ENCODE measurements at regions not wholly inside any gene's neighbourhood (a gene's known extent, or its start where the extent isn't known, plus 50 kb on each side); places are given as distances from the start of the nearest gene placed in this dataset.

DNA sequence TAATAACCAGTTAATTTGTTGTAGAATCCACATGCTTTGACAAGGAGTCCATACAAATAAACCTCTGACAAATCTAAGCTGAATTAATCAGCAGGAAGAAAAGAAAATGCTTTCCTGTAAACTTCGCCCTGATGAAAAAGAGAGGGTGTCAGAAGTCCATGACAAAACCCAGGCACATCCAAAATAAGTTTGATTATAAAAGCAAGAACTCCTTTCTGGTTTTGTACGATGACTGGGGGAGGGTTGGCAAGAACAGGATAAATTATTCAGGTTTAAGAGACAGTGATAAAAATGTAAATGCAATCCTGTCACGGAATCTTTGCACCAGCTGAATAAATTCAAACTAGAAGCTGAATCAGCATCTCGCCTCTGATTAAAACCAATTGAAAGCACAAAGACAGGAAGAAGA is 469.2 kb upstream of the TNP1 start:
- DNase-seq: no peak

DNA sequence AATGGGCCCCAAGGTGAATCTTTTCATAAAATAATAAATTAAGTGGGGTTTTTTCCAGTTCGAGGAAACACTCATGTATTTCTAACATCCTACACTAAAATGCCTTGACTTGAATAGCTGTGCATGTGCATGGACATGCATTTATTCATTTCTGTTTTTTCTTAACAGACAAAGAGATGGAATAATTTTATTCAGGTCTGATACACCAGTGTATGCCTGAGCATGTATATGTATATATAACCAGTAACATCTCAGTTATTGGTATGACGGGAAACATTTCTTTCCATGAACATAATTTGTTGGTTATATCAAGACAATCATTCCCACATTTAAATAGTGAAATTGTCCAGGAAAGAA is 468.7 kb upstream of the TNP1 start:
- no peak for DNase-seq

DNA sequence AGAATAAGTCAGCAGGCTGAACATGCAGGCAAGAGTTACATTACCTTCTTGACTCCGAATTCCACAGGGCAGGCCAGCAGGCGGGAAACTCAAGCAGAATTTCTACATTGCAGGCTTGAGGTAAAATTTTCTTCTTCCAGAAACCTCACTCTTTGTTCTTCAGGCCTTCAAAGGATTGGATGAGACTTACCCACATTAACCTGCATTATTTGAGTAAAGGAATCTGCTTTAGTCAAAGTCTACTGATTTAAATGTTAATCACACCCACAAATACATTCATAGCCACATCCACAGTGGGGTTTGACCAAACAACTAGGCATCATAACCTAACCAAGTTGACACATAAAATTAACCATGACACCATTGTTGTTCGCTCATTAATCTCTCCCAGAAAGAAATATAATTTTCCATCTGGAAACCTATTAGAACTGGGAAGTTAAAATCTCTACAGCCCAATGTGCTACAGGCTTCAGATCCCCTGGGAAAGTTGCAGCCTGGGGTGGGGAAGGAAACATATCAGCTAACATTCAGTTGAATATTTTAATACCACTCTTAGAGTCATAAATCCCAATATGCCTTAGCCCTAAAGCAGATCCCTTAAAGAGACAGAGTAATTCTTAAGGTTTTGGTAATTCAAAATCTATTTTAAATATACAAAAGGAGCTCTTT is 468.2 kb upstream of the TNP1 start:
- no peak for DNase-seq

DNA sequence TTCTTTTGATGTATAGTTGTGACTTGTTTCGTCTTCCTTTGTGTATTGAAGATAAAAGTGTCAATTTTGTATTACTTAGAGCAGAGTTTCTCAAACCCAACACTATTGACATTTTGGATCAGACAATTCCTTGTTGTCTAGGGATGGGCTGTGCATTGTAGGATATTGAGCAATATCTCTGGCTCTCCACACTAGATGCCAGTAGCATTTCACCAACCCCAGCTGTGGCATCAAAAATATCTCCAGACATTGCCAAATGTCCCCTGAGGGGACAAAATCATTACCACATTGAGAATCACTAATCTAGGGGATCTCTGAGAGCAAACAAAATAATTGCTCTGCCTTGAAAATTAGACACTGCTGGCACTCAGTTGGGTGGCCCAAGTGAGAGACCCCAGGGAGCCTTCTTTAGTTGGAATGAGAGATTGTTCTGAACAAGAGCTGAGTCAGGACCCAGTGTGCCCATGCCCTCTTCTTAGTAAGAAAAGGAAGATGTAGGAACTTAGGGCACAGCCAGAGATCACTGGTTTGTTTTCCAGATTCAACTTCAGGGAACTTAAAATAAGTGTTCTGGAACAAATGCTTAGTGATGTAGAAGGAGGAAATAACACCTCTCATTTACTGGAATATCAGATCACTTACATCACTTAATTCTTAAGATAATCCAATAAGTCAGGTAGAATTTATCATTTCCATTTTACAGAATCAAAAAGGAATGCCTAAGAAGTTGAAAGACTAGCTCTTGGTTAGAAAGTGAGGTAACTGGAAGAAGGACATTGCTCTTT is 466.6 kb upstream of the TNP1 start:
- no peak for DNase-seq

DNA sequence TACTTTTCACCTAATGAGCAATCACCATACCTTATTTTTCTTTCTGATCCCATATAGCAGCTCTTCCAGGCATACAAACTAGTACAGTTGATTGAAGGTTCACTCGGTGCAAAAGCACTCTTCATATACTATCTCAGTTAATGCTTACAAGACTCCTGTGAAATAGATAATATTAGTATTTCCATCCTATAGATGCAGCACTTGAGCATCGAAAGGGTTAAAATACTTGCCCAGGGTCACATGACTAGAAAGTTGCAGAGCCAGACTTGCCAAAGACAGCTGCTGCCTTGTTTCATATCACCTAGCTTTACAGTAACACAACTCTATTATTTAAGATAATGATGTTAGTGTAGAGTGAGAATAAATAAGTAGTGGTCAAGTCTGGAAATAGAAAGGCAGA is 466.0 kb upstream of the TNP1 start:
- no peak for DNase-seq

DNA sequence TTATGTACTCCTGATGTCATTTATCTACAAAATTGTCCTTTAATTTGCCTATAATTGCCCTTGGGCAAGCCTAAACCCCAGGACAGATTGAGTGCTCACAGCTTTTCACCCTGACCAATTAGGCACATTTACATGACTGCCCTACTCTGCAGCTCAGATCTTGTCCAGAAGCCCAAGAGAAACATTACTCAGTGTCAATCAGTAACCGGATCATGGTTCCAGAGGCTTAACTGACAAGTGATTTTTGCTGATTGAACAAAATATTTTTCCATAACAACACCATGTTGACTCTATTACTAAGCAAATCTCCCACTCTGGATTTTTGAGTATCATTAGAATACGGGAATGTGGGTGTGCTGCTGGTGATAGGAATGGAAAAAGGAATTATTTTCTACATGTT is 465.4 kb upstream of the TNP1 start:
- DNase-seq: no peak

DNA sequence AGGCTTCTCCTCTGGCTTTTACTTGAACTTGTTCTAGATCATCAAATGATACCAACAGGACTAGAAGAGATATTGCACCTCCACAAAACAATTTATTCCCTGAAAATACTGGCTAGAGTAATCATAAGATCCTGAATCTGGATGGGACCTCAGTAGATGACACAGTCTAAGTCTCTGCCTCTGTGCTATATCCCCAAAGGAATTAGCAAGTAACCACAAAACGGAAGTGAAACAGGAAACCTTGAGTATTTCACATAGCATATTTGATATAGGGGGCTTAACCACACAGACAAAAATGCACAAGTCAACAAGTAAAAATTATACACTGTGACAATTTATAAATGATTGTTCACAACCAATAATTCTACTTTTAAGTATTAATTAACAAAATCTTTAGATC is 456.9 kb upstream of the TNP1 start:
- DNase-seq: no peak

DNA sequence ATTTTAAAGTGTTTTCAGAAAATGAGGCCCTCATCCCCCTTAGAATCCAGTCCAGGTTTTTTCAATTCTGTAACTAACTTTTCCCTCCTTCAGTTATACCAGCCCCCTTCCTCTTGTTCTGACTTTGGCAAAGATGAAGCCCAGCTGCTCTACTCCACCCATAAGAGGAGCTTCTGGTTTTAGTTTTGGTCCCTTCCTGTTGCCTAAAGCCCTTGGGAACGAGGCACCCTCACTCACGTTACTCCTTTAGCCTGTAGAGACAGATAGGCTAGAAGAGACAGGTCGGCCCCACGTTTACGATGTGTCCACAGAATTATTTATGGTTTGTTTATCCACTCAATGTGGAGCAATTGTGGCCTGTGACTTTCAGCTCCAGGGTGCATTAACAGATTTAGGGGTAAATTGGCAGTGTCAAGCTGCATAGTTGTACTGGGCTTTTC is 454.2 kb upstream of the TNP1 start:
- DNase-seq: no peak

DNA sequence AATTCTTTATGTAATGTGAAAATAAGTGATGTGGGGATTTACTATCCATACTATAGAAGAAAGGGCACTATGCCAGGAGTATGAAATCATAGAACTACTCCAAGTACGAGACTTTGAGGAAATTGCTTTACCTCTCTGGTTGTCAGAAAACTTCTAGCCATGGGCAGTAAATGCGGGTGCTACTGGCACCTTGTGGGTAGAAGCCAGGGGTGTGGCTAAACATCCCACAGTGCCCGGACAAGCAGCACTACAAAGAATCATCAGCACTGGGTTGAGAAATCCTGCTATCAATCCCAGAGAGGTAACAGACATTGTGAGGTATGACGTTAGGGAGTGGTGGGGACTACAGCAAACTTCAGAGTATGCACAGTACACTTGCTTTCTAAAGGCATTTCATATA is 453.5 kb upstream of the TNP1 start:
- DNase-seq: no peak

DNA sequence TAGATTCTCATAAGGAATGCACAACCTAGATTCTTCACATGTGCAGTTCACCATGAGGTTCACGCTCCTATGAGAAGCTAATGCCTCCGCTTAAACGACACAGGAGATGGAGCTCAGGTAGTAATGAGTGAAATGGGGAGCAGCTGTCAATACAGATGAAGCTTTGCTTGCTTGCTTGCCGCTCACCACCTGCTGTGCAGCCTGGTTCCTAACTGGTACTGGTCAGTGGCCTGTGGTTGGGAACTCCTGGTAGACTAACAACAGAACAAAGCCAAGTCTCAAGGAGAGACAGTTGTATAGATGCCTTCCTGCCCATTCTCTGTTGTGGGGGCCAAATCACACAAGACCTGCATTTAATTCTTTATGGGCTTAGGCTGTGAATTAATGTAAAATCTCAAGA is 449.2 kb upstream of the TNP1 start:
- no peak for DNase-seq

DNA sequence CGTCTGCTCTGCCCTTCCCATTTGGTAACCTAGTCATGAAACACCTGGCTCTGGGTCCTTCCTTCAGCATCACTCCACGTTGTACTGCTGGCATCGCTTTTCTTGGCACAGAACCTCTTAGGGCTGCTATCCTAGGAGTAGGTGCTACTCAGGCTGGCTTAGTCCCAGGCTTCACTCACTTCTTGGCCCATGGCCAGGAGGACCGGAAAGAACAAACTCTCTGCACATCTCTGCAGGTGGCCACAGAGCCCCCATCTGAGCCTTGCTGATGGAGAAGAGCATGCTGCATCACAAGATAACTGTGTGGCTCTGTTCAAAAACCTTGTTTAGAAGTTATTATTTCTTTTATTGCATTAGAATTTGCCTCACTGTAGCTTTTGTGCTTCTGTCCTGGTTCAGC is 447.2 kb upstream of the TNP1 start:
- no peak for DNase-seq

DNA sequence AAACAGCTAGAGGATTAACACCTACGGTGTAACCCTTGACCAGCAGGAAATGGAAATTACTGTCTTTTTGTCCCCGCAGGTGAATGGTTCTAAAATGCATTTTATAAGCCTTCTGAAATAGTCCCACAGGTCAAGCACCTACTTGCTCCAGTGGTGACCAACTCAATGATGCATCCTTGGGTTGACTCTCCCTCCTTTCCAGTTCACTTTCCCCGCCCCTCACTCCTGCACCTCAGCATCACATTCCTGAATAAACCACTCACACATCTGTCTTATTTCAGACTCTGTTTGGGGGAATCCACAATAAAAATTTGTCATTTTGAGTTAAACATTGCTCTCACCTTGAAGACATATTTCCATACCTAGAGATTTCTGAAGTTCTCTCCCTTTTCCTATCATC is 446.0 kb upstream of the TNP1 start:
- no peak for DNase-seq

DNA sequence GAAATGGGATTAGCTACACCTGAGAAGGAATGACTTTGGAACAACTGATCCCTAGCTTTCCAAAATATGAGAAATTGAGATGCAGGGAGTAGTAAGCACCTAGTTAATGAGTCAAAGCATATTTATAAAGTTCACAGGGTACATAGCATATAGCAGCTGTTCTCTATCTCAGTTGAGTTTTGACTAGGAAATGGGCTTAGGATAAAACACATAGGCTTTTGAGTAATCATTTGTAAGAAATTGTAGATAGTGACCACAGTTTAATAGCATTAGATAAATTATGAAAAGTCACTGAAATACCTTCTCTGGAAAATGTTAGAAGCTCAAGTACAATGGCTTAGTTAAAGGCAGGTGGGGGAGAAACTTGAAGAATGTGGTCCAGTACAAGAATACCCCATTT is 444.7 kb upstream of the TNP1 start:
- DNase-seq: no peak

DNA sequence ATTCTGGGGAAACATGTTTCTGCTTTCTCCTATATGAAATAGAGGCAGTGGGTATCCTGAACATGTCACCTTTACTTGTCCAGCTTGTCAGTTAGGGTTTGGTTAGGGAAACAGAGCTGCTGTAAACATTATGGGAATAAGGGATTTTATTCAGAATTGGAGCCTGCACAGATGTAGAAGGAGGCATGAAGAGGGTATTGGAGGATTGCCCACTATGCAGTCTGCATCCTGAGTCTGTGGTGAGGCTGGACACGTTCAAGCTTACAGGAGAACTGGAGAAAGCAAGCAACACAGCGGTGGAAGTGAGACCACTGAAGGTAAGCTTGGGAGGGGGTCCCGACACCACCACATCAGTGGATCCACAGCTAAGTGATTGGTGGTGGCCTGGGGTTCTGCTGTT is 443.0 kb upstream of the TNP1 start:
- DNase-seq: no peak

DNA sequence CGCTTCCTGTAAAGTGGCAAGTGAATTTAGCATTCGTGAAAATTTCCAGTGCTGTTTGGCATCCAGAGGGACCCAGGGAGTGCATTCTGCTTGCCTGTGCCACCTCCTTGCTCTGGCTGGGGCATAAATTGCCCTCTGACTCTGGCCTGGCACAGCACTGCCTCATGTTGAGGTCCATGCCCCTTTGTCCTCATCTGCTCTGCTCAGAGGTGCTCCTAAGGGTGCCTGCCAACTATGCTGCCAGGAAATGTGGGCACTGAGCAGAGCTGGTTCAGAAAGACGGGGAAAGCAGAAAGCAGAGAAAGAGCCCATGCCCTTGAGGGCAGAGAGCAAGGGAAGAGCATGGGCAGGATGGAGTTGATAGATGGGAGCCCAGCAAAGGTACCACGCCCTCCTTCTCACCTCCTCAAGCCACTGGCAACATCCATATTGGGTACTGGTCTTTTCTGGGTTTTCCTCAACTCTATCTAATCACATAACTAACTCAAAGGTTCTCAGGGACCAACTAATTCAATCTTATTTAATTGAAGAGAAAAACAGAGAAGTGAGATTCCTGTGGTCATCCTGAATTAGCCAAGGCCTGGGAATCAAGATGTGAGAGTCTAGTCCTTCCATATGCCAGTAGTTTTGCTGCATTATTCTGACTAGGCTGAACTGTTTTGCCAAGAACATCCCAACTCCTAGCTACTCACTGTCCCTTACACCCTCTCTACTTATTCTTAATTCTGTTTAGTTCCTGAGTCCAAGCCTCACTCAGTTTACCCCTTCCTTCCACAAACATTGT is 441.5 kb upstream of the TNP1 start:
- no peak for DNase-seq

DNA sequence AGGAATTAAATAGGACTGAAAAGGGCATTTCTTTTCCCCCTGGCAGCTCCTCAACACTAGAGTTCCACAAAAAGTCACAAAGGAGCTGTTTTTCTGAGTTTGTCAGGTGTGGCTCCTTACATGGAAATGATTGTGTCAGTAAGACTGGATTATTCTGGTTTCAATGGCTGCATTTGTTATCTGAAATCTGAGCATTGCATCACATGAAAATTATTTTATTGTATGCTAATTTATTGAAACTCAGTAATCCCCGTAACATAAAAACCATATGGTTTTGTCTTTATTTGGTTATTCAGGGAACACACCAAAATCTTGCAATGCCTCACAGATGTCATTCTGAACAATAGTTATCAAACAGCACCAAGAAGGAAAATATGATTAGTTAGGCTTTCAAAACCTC is 439.7 kb upstream of the TNP1 start:
- DNase-seq: no peak

DNA sequence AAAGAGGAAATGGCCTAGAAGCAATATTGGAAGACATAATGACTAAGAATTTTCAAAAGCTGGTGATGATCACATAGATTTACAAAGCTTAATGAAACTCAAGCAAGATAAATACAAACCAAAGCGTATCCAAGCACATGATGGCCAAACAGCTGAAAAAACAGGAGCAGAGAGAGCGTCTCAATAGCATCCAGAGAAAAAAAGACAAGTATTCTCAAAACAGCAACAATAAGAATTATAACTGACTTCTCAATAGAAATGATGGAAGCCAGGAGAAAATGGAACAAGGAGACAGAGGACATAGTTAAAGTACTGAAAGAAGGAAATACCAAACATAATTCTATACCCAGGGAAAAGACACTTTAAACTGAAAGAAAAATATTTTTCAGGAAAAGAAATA is 437.2 kb upstream of the TNP1 start:
- DNase-seq: no peak

DNA sequence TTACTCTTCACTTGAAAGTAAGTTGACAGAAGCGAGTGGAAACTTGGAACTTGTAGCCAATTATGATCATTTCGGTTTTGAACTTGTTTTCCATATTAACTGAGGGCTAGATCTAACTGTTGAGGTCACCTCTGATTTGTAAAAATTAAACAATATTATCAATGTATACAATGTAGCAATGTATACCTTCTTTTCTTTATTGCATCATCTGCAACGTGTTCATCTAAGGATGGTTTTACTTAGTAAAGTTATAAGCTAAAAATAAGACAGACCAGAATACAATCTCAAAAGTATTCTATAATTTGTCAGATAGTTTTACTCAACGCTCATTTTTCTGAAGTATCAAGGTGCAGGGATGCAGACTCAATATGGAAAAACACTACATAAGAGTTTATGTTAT is 435.0 kb upstream of the TNP1 start:
- no peak for DNase-seq

DNA sequence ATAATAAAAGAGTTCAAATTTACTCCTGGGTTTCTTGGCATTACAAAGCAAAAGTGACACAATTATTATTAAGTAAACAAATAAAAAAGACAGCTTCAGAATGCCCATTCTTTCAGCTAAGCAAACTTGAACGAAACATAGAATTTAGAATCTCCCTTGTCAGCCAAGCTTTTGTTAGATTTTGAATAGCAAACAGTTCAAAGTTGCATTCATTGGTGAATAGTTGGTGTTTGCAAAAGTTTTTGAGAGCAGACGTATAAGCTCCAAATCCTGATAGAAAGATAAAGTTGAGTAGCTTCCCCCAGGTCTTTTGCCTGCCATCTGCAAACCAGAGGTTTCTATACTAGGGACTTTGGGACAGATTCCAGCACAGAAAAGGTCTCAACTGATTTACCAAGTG is 434.3 kb upstream of the TNP1 start:
- no peak for DNase-seq

DNA sequence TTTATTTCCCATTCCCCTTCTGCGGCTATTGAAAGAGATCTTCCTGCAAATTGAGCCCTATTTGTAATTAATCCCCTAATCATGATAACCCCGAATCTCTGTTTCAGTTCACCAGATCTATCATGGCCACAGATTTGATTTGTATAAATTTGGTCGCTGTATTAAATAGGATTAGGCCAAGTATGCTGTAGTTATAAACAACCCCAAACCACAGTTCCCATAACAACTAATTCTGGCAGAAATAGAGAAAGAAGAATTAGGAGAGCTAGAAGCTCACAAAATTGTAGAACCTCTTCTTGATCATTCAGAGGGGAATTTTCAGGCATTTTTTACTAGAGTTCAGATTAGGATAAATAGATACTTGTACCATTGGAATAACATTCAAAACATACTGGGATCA is 433.7 kb upstream of the TNP1 start:
- no peak for DNase-seq

DNA sequence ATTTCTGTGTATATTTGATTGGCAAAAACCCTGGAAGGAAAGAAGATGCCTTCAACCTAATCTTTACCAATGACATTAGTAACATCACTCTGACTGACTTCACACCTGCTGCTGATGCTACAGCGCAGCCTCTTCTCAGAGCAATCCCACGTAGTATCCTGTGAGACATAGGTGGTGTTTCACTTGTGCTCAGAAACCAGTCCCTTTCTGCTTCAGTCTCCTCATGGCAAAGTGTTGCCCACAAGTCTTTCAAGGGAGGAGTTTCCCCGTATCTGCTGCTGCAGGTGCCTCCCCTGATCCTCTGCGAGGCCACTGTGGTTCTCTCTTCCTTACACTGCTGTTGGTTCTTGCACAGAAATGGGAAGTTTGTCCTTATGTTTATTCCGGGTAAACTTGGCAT is 433.2 kb upstream of the TNP1 start:
- DNase-seq: no peak

DNA sequence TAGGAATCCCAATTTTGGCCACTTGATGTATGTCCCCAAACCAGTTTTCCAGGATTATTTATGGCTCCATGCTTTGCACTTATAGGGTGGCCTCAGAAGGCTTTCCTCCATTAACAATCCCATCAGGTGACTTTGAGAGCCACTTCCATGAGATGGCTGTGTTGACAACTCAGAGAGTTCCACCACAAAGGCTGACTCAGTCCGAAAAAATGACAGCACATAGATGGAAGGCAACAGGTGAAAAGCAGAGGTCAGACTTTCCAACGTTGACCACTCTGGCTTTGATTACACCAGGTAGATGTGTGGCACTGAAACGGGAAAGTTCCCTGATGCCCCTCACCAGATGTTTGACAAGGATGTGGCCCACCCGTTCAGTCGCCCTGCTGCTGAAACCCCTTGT is 431.4 kb upstream of the TNP1 start:
- no peak for DNase-seq

DNA sequence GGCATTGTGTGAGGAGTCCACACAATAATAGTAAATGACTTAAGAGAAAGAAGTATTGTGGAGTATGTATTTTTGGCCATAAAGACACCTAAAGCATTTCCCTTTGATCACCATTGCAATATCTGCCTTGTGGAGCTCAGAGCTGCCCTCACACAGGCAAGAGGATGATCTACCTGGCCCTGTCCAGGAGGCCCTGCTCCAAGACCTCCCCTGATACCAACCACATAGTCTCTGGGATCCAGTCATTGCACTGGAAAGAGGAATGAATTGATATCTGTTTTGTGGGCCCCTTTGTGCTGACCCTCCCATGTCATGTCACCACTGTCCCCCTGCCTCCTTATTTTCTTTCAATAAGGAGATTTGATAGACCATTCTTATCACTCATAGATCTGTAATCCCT is 430.6 kb upstream of the TNP1 start:
- DNase-seq: no peak

DNA sequence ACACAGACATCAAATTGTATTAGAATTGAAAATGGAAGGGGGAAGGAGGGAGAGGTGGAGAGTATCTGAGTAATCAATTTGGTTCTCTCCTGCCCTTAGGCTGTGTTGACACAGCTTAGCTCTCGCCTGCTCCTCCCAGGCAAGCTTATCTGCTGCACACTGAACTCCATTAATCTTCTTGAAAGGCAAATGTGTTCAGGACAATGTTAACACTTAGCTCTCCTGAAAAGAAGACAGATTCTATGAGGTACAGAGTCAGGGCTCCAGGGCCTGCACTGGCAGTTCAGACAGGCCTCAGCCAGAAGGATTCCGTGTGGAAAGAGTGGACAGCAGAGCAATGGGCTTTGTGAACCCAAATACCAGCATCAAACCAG is 430.0 kb upstream of the TNP1 start:
- DNase-seq: no peak

Data from activated CD4-positive, alpha-beta T cell treated with anti-CD3 and anti-CD28 coated beads, Interleukin-2, amount 50 U/mL, for 4 hours (primary cell).